ENCODE measurements at regions not wholly inside any gene's neighbourhood (a gene's known extent, or its start where the extent isn't known, plus 50 kb on each side); places are given as distances from the start of the nearest gene placed in this dataset.
"Not testable (repeated sequence)": the region's sequence is repeated elsewhere in the genome, so short reads cannot be mapped to it uniquely, and the experiment has no call there.

- not testable (repeated sequence) for TF ChIP-seq POLR2AphosphoS5 (IDR thresholded peaks at IDR 0.05; ENCODE audit: insufficient read depth in 1 of 2, low read depth in 1 of 2); CTCF (IDR thresholded peaks at IDR 0.05)
These were observed 181.6 kb downstream of the DLEU7 start for GRCh38 chr13:50661881-50662280.

Data from vagina (tissue), 2 donors.